Stimulated activated naive CD4-positive, alpha-beta T cell (primary cell): ENCODE measurements at regions not wholly inside any gene's neighbourhood (a gene's known extent, or its start where the extent isn't known, plus 50 kb on each side); places are given as distances from the start of the nearest gene placed in this dataset.

Experiments
- DNase-seq, 6 experiments: peaks; one replicate each; lab custom pipeline; 2025; lab: John Stamatoyannopoulos, UW

DNA sequence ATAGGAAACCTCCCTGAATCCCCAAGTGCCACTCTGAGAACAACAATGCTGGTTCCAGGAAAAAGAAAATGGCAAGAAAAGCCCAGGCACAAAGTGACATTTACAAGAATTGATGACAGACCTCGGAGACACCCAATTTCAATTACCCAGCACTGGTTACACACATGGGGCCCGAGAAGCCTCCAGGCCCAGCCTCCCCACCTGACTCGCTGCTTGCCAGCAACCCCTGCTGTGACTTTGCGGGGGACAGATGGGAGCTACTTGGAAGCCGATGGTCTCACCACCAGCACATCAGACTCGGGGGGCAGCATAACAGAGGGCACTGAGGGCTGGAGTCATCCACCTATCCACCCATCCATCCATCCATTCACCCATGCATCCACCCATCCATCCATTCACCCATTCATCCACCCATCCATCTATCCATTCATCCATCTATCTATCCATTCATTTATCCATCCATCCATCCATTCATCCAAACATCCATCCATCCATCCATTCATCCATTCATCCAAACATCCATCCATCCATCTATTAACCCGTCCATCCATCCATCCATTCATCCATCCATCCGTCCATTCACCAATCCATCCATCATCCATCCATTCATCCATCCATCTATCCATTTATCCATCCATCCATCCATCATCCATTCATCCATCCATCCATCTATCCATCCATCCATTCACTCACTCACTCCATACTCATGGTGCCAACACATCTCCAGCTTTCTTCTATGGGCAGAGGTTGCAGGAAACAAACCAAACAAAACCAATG is 567.6 kb downstream of the BRD1 start:
- no peak for DNase-seq

DNA sequence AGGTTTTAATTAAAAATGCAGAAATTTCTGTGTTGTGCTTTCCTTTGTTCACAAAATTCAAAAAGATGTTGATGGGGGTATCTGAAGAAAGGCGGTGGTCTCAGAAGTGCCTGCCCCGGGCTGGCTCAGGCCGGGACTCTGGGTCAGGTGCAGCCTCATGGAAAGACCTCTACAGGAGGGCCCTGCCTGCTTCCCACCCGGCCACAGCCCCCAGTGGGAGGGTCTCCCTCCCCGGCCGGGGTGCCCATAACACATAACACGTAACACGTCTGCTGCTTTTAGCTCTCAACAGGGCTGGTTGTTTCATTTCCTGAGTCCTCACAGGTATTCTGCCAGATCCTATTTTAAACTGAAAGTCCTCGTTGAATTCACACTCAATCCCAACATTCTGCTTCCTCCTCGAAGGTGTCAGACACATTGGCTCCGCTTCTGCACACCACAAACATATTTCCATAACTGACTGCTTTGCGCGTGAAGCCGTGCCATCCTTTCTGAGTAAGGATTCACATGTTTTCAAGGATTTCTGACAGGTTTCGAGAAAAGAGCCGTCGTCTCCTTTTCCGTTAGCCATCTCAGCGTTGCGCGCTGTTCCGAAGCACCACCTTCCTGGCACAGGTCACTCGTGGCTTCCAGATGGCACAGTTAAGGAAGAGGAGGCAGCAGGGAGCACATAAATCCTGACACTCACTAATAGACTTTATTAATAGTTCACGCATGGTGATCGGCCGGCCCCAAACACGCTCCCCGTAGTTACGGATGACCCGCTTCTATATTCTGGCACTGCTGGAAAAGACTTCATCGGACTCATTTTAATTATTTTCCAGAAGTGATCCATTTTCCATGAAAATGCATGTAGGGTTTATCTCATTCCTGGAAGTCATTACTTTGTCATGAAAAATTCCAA is 569.3 kb downstream of the BRD1 start:
- DNase-seq: no peak

DNA sequence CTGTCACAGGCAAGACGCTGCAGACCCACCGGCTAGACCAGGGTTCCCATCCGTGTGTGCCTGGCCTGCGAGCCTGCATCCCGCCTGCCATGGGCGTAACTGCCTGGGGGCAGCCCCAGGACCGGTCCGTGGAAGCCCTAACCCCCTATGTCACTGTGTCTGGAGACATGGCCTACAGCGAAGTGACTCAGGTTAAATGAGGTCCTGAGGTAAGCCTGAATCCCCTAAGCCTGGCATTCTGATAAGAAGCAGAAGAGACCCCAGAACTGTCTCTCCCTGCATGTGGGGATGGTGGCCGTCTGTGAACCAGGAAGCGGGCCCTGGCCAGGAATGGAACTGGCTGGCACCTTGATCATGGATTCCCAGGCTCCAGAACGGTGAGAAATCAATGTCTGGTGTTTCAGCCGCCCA is 570.1 kb downstream of the BRD1 start:
- no peak for DNase-seq

DNA sequence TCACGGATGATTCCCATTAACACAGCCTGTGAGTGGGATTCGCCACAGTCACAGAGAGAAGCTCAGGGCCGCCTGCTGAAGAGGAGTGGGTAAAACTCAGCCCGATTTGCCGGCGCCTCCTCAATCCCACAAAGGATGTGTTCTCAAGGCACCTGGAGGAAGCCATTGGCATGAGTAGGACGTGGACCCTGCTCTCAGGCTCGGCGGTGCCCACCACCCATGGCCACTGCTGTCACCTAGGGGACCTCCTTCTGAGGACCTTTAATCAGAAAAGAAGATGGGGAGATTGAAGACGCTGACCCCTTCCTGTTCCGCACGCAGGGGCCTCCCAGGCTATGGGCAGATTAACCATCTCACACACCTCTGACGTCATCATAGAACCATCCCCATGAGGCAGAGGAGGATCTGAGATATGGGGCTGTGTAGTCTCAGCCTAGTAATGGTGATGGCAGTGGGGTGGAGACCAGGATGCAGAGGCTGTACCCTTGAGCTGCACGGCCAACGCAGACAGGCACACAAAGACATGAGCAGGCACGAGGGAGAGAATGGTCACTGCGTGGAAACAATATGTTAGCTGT is 571.8 kb downstream of the BRD1 start:
- DNase-seq: no peak

DNA sequence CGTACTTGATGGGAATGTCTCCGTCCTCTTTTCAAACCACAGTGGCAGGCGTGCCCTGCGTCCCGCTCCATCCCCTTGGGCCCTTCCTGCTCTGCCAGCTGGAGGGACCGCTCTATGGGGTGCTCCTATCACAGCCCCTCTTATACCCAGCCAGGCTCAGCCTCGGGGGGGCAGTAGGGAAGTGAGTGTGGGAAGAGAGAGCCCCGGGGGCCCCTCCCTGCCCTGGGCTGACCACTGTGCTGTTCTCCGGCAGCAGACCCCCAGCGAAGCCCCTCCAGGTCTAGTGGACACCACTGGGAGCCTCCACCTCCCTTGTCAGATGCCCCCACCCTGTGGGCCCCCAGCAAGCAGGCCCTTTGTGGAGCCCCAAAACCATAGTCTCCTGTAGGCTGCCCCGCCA is 572.5 kb downstream of the BRD1 start:
- no peak for DNase-seq

DNA sequence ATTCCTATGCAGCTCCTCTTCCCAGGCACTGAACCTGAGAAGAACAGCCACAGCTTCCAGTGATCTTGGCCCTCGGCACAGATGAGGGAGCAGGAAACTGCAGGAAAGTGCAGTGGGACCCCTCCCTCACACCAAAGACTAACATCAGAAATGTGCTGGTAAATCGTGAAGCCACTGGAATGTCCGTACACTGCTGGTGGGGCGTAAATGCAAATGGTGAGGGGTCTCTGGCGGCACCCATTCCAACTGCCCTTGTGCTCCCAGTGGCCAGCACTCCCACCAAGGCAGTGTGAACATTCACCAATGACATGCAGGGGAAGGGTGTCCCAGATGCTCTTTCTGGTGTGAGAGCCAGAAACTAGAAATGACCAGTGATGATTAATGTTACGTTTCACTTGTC is 574.0 kb downstream of the BRD1 start:
- DNase-seq: no peak

DNA sequence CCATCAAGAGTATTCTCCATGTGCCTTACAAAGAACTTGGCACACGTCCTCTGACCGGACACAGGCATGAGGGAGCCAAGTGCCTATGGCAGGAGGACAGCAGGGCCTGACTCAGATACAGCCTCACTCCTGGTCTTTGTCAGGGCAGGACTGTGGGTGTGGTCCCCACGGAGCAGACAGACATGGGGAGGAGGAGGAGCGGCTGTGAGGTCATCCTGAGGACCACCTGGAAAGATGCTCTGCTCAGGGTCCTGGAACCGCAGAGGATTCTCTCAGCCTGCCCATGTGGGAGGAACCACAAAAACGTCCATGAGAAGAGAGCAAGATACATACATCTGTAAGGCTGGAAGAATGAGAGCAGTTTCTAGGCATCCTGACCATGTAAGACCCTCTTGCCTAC is 576.3 kb downstream of the BRD1 start:
- no peak for DNase-seq

DNA sequence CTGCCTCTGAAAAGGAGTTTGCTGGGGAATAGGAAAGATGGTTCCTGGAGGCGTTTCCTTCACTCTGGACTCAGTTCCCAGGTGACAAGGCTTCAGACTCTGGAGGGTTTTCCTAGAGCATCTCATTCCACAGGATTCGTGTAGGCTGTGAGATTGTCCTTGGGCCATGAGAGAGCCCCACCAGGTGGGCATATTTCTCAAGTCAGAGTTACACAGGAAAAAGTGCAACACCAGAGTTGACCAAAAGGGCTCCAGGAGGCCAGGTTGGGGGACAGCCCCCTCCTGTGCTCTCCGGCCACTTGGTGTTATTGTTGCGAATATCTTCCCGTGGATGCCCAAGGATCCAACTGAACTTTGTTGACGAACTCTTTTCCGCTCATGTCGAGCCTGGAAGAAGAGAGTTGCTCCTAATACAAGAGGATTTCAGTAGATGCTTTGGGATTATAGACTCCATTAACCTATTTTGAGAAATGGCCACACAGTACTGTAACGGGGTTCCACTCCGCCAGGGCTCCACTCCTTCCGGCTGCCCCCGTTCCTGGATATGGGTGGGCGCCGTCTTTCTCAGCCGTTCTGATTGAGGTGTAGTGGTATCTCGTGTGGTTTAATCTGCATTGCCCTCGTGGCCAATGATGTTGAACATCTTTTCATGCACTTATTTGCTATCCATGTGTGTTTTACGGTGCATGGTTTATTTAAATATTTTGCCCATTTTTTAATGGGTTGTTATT is 580.3 kb downstream of the BRD1 start:
- no peak for DNase-seq

DNA sequence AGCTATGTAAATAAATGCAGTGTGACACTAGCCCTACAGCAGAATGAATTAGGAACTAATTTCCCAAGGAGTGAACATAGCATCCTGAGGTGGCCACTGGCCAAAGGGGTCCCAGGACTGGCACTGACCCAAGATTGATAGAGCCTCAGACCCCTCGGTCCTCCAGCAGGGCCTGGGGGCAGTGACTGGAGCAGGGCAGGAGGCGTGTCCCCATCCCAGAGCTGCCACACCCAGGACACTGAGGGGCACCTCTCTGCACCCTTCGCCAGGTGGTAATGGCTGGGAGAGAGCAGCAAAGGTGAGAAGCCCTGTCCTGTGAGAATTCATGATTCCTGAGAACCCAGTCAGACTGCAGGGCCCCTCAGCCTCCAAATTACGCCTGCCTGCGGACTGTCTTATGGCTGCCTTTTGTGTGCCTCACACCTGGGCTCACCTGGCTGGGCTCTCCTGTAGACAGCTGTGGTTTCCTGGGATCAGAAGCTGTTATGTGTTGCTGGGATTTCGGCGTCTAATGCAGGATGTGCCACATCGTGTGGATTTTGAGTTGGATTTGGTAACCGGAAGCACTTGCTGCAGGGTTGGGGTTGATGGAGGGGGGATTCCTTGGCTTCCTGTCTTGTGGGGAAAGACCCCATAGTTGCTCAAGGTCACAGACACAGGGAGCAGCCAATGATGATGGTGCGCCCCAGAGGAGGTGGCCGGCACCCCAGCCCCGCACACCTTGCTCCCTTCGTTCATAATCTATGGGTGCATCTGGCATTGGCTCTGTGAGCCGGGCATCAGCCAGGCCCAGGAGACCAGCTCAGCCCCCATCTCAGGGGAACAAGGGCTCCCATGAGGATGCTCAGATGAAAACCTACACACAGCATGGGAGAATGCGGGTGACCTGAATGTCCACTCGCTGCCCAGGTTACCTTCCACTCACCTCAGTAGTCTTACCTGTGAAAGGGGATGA is 582.9 kb downstream of the BRD1 start:
- no peak for DNase-seq

DNA sequence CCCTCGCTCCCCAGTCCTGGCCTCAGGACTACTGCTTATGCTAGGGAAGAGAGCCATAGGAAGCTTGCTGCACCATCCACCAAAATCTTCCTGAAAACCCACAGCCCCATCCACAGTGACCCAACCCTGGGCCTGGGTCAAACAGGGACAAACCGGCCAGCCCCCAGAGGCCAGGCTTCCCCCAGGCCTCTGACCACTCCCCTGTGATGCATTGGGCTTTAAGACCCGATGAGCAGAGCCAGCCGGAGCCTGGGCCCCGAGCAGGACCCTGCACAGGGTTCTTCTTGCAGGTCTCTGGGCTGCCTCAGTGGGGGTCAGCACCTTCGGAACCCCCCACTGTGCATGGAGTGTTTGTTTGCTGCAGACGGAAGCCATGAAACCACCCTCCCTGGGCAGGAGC is 583.7 kb downstream of the BRD1 start:
- no peak for DNase-seq

DNA sequence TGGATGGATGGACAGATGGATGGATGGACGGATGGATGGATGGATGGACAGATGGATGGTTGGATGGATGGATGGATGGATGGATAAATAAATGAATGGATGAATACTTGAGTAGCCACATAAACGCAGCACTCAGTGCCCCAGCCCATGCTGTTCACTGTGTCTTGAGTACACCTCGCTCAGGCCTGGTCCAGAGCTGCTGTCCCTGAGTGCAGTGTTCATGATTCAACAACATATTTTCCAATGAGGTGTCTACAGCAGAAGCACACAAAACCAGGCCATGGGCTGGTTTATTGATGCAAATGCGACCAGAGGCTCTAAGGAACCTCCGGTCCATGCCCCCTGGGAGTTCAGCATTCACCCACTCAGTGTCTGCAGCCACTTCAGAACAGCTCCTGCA is 584.3 kb downstream of the BRD1 start:
- no peak for DNase-seq

DNA sequence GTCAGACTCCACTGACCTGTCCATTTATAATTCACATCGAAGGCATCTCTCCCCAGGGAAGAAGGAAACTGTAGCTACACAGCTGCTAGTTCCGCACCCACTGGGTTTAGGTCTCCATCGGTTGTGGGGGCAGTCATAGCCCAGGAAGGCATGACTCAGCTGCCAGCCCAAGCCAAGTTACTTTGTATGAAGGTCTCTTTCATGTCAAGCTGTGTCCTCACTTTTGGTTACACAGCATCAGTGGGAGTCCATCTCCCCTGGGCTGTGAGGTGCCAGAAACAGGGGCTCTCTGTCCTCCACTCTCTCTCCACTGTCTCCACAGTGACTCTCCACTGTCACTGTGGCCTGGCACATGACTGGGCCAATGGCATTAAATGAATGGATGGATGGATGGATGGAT is 585.2 kb downstream of the BRD1 start:
- DNase-seq: no peak

DNA sequence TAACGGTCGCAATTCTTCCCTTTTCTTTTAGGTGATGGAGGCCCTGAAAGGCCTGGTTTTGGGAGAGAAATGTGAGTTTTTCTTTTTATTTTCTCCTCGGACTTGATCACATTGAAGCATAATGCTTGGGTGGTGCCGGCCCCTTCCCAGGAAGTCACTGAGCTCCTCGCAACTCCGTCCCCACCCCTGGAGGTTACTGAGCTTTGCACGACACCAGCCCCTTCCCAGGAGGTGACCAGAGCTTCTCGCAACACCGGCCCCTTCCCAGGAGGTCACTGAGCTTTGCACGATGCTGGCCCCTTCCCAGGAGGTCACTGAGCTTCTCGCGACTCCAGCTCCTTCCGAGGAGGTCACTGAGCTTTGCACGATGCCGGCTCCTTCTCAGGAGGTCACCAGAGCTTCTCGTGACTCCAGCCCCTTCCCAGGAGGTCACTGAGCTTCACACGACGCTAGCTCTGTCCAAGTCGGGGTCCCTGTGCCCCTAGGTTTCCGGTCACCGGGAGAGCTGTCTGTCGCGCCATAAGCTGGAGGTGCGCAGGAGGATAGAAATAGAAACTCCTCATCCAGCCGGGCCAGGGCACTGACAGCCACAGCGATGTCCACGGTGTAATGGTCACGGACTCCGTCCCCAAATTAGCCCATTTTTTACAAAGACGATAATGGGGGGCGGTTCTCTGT is 586.4 kb downstream of the BRD1 start:
- no peak for DNase-seq

DNA sequence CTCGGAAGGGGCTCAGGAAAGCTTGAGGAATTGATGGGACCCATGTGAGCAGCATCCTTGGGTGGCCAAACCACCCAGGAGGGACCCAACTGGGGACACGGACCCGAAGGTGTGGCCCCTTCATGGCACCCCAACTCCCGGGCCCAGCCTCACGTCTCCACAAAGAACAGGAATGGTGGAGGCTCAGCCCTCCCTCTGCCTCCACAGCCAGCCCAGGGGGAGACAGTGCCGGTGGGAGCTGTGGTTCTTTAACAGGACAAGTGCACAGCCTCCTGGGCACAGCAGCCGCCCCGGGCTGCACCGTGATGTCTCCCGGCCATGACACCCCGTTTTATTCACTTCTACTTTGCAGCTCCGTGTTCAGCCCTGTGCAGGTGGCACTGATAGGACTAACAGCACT is 587.2 kb downstream of the BRD1 start:
- no peak for DNase-seq

DNA sequence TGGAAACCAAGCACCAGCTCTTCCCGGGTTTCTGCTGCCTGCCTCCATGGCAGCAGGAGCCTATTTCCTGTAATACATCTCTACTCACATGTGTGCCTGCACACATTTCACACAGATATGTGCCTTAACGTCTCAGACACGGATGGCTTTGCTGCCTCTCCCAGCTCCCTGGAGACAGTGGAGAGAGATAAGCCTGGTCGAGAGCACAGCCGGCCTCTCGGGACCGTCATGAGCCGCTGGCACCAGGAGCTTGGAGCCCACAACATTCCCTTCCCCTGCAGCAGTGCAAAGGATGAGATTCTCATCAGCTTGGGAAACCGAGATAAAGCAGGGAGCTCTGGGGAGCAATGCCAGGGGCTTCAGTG is 587.7 kb downstream of the BRD1 start:
- DNase-seq: no peak

DNA sequence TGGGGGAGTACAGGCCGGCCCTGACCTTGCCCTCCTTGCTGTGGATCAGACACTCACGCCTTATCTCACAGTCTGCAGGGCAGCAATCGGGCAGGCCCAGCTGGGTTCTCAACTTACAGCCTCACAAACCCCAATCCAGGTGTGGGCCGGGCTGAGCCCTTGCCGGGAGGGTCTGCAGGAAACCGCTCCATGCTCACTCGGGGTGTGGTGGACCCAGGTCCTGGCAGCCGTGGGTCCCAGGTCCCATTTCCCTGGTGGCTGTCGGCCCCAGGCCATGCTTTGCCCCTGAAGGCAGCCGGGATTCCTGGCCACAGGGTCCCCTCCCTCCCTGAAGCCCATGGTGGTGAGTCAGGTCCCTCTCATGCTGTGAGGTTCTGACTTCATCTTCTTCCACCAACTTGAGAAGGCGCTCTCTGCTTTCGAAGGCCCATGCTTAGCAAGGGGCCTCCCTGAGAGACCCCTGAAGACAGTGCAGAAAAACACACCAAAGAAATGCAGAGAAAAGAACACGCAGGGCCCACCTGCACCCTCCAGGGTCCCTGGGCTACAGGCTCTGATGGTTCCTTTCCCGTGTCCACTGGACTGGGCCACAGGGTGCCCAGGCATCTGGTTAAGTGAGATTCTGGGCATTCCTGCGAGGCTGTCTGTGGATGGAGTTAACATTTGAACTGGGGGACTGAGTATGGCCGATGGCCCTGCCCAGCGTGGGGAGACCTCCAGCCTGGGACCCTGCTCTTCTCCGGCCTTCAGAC is 588.2 kb downstream of the BRD1 start:
- no peak for DNase-seq

DNA sequence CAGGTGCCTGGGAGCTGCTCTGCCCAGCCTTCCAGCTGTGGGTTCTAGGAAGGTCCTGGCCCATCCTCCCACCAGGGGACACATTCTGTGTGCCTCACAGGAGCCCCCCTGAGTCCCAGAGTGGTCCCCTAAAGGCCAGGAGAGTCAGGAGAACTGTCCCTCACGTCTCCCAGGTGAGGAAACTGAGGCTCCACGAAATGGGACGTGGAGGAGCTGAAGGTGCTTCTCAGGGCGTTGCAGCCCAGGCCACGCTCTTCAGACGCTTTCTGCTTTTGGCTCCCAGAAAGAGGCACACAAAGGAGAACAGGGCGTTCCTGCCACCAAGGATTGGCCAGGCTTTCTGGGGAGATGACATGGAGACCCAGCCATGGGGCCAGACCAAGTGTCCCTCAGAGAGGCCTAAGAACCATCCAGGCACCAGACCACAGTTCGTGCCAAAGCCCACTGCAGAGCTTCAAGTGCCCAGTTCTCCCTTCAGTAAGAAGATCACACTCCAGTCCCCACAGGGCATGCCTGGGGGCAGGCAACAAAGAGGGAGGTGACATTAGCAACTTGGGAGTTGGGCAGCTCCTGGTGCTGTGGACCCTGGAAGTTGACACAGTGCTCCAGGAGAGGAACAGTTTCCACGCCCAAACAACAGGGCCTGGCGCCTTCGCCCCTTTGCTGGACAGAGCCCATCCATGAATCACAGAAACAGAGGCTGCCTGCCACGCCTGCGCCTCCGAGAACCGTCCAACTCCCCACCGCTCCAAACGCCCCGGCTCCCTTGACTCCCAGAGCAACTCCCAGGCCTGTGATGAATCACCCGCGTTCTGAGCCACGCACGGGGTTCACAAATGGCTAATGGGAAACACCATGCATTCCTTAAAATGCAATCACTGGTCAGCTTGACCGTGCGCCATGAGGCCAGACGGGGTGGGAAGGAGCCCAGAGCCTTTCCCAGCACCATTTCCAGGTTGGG is 589.2 kb downstream of the BRD1 start:
- DNase-seq: no peak

DNA sequence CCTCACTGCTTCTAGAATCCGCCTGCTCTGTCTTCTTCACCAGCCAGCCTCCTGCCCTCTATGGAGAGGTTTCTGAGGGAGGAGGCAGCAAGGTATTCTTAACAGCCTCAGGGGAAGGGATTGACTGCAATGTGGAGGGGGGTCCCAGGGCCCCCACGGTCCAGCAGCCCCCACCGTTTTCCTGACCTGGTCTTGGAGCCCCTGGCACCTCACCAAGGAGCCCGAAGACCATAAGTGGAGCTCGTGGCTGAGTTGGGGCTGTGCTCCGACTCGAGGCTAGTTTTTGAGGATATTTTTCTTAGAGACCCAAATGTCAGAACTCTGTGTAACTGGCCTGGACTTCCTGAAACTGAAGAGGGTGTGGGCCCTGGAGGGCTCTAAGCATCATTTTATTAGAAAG is 590.0 kb downstream of the BRD1 start:
- DNase-seq: no peak

DNA sequence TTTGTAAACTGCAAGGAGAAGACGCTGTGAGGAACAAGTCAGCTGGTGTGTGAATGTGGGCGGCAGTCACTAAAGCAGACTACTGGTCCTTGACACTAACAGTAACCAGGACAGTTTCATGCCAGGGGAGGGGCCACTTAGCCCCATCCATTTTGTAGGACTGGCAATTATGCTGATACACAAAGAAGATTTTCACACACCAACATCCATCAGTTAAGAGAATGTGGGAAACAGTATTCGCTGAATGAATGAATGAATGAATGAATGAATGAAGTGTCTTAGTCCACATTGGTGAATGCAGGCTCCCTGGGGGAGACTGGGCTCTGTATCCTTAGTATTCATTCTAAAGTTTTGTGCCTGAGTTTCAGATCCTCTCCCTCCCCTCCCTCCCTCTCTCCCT is 590.4 kb downstream of the BRD1 start:
- DNase-seq: no peak
